ENCODE measurements at regions not wholly inside any gene's neighbourhood (a gene's known extent, or its start where the extent isn't known, plus 50 kb on each side); places are given as distances from the start of the nearest gene placed in this dataset.

- H3K27me3 ChIP-seq (ENCODE audit: control insufficient read depth, insufficient read depth, low read length) = peaks cover 8% of the 10 kb centered on the region
- no peak overlapping the region for H3K27ac ChIP-seq (ENCODE audit: low read length)
- intact Hi-C loops (cut with micrococcal nuclease) = no loop called here
- whole genome bisulfite sequencing (ENCODE audit: insufficient coverage) = 81% methylated on average over 7 of the region's 7 CpGs
- peaks cover 14 to 23% of the 10 kb centered on the region in 2 donors for H3K27me3 Mint-ChIP-seq (ENCODE audit: low read depth in 2 of 2)
- H3K4me3 Mint-ChIP-seq = no peak overlapping the region
- ATAC-seq = no peak
- H3K9me3 Mint-ChIP-seq = no peaks in the 10 kb centered on the region
- DNase-seq = peak in 1 of 2 donors; percentile 1
- TF ChIP-seq CTCF (IDR thresholded peaks at IDR 0.05) = no peak
- H3K36me3 ChIP-seq (ENCODE audit: control insufficient read depth, insufficient read depth, low read length) = no peaks in the 10 kb centered on the region
- H3K4me1 Mint-ChIP-seq = peaks cover 7 to 30% of the 10 kb centered on the region in 2 donors
- peaks cover 26% of the 10 kb centered on the region for H3K4me1 ChIP-seq (ENCODE audit: control insufficient read depth, insufficient read depth, low read length)
- H3K4me3 ChIP-seq (ENCODE audit: low read length) = no peak overlapping the region
- H3K9me3 ChIP-seq (ENCODE audit: control insufficient read depth, insufficient read depth, low read length) = no peaks in the 10 kb centered on the region
- no peak overlapping the region for H3K27ac Mint-ChIP-seq
- no peaks in the 10 kb centered on the region for H3K36me3 Mint-ChIP-seq
These were observed 170.1 kb upstream of the RTL1 start for GRCh38 chr14:101073598-101073965.

- no peak for TF ChIP-seq CTCF (IDR thresholded peaks at IDR 0.05)
- Histone ChIP-seq H3K36me3 (ENCODE audit: control insufficient read depth, insufficient read depth, low read length) (no peaks in the 10 kb centered on the region), H3K4me3 (ENCODE audit: low read length) (no peak overlapping the region), H3K4me1 (ENCODE audit: control insufficient read depth, insufficient read depth, low read length) (peaks cover 26% of the 10 kb centered on the region), H3K9me3 (ENCODE audit: control insufficient read depth, insufficient read depth, low read length) (no peaks in the 10 kb centered on the region), H3K27ac (ENCODE audit: low read length) (no peak overlapping the region), H3K27me3 (ENCODE audit: control insufficient read depth, insufficient read depth, low read length) (peaks cover 8% of the 10 kb centered on the region)
- intact Hi-C loops (cut with micrococcal nuclease) = no loop called here
- no peaks in the 10 kb centered on the region for H3K36me3 Mint-ChIP-seq
- no peak overlapping the region for H3K27ac Mint-ChIP-seq
- peaks cover 22 to 30% of the 10 kb centered on the region in 2 donors for H3K27me3 Mint-ChIP-seq (ENCODE audit: low read depth in 2 of 2)
- H3K4me3 Mint-ChIP-seq = no peak overlapping the region
- WGBS (ENCODE audit: insufficient coverage) = 81% methylated on average over 13 of the region's 13 CpGs
- ATAC-seq = no peak
- no peak for DNase-seq
- no peaks in the 10 kb centered on the region for H3K9me3 Mint-ChIP-seq
- H3K4me1 Mint-ChIP-seq = peaks cover 7 to 30% of the 10 kb centered on the region in 2 donors
These were observed 170.9 kb upstream of the RTL1 start for GRCh38 chr14:101074196-101075024.

GRCh38 chr14:101075025-101075800 is 171.7 kb upstream of the RTL1 start:
- no peaks in the 10 kb centered on the region for H3K9me3 ChIP-seq (ENCODE audit: control insufficient read depth, insufficient read depth, low read length)
- H3K27me3 ChIP-seq (ENCODE audit: control insufficient read depth, insufficient read depth, low read length) = peaks cover 8% of the 10 kb centered on the region
- Mint-ChIP-seq H3K36me3 (no peaks in the 10 kb centered on the region), H3K27me3 (ENCODE audit: low read depth in 2 of 2) (peaks cover 31 to 35% of the 10 kb centered on the region in 2 donors), H3K4me1 (peaks cover 7 to 30% of the 10 kb centered on the region in 2 donors), H3K4me3 (peak overlapping the region; percentile 53), H3K9me3 (no peaks in the 10 kb centered on the region), H3K27ac (no peak overlapping the region)
- TF ChIP-seq CTCF (IDR thresholded peaks at IDR 0.05) = no peak
- ATAC-seq (peak in 2 of 3 donors; percentile 57 to 62), DNase-seq (peak in 1 of 2 donors; percentile 14)
- peaks cover 26% of the 10 kb centered on the region for H3K4me1 ChIP-seq (ENCODE audit: control insufficient read depth, insufficient read depth, low read length)
- 52% methylated on average over 8 of the region's 9 CpGs for whole genome bisulfite sequencing (ENCODE audit: insufficient coverage)
- no peak overlapping the region for H3K27ac ChIP-seq (ENCODE audit: low read length)
- no peak overlapping the region for H3K4me3 ChIP-seq (ENCODE audit: low read length)
- intact Hi-C loops (cut with micrococcal nuclease) = no loop called here
- no peaks in the 10 kb centered on the region for H3K36me3 ChIP-seq (ENCODE audit: control insufficient read depth, insufficient read depth, low read length)
